ENCODE measurements at regions not wholly inside any gene's neighbourhood (a gene's known extent, or its start where the extent isn't known, plus 50 kb on each side); places are given as distances from the start of the nearest gene placed in this dataset.

DNA sequence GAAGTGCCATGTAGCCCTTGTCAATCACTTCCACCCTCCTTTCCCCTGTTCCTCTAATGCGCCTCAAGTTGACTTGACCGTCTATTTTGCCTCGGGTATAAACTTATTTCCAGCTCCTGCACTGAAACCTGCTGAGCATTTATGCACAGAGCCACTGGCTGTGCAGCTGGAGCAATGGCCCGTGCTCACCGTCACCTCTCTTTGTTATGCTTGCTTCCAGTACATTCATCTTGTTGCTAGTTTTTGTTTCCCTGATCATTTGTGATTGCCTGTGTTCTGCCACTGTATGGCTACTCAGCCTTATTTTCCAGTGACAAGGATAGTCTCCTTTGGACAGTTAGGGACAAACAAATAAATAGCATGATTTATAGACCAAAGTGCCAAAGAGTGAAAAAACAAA is 183.1 kb upstream of the C9orf72 start:
- TF ChIP-seq, protein P1, sequence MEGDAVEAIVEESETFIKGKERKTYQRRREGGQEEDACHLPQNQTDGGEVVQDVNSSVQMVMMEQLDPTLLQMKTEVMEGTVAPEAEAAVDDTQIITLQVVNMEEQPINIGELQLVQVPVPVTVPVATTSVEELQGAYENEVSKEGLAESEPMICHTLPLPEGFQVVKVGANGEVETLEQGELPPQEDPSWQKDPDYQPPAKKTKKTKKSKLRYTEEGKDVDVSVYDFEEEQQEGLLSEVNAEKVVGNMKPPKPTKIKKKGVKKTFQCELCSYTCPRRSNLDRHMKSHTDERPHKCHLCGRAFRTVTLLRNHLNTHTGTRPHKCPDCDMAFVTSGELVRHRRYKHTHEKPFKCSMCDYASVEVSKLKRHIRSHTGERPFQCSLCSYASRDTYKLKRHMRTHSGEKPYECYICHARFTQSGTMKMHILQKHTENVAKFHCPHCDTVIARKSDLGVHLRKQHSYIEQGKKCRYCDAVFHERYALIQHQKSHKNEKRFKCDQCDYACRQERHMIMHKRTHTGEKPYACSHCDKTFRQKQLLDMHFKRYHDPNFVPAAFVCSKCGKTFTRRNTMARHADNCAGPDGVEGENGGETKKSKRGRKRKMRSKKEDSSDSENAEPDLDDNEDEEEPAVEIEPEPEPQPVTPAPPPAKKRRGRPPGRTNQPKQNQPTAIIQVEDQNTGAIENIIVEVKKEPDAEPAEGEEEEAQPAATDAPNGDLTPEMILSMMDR (IDR thresholded peaks at IDR 0.05; ENCODE audit: control extremely low read depth in 1 of 3, insufficient read depth in 1 of 3, low read depth in 1 of 3, low read length in 3 of 3) = no peak
- TF ChIP-seq, protein P2, sequence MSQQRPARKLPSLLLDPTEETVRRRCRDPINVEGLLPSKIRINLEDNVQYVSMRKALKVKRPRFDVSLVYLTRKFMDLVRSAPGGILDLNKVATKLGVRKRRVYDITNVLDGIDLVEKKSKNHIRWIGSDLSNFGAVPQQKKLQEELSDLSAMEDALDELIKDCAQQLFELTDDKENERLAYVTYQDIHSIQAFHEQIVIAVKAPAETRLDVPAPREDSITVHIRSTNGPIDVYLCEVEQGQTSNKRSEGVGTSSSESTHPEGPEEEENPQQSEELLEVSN (IDR thresholded peaks at IDR 0.05) = no peak
- TF ChIP-seq POLR2AphosphoS5 (IDR thresholded peaks at IDR 0.05; ENCODE audit: low read depth, low read length) (no peak), RAD21 (IDR thresholded peaks at IDR 0.05 in 1 of 2, conservative IDR thresholded peaks at IDR 0.05 in 1 of 2; ENCODE audit: low read depth in 2 of 2, low read length in 2 of 2) (no peak), POLR2A (IDR thresholded peaks at IDR 0.05; ENCODE audit: control extremely low read depth in 1 of 2, low read depth in 2 of 2, low read length in 2 of 2) (no peak), PHF8 (conservative IDR thresholded peaks at IDR 0.05; ENCODE audit: low read depth, low read length) (no peak), CHD1 (IDR thresholded peaks at IDR 0.05; ENCODE audit: low read depth, low read length) (no peak), CREB1 (IDR thresholded peaks at IDR 0.05) (no peak), EZH2 (IDR thresholded peaks at IDR 0.05; ENCODE audit: low read depth, low read length, severe bottlenecking) (no peak)
